Large intestine (tissue), 3 donors: ENCODE measurements at regions not wholly inside any gene's neighbourhood (a gene's known extent, or its start where the extent isn't known, plus 50 kb on each side); places are given as distances from the start of the nearest gene placed in this dataset.

ENCODE experiments used
- DNase-seq, 2 donors: peaks; one replicate each; pipeline versions ENCODE4 v3.0.0 to v3.0.0-alpha.2; 2013
- H3K27ac ChIP-seq: one replicate; pipeline ENCODE4 v1.5.1; 2013; ENCODE audit warnings: low read length
- H3K27me3 ChIP-seq: 2 replicates; pipeline ENCODE4 v1.6.1; 2013; ENCODE audit warnings: low read length; ENCODE audit not compliant: control insufficient read depth, insufficient read depth
- H3K36me3 ChIP-seq: 2 replicates; pipeline ENCODE4 v1.6.1; 2013; ENCODE audit warnings: low read length; ENCODE audit not compliant: control insufficient read depth, insufficient read depth
- H3K4me1 ChIP-seq: one replicate; pipeline ENCODE4 v1.6.1; 2013; ENCODE audit warnings: low read length; ENCODE audit not compliant: control insufficient read depth, insufficient read depth
- H3K4me3 ChIP-seq: one replicate; pipeline ENCODE4 v1.5.1; 2013; ENCODE audit warnings: low read length
- H3K9me3 ChIP-seq: one replicate; pipeline ENCODE4 v1.6.1; 2013; ENCODE audit warnings: mild to moderate bottlenecking, low read depth, low read length, moderate library complexity; ENCODE audit not compliant: control insufficient read depth
- WGBS: methylation state at CpG from one replicate; pipeline ENCODE4 v1.1.5; 2013; ENCODE audit warnings: low lambda C conversion rate; ENCODE audit not compliant: insufficient coverage; 5-methylcytosine and 5-hydroxymethylcytosine counted together

DNA sequence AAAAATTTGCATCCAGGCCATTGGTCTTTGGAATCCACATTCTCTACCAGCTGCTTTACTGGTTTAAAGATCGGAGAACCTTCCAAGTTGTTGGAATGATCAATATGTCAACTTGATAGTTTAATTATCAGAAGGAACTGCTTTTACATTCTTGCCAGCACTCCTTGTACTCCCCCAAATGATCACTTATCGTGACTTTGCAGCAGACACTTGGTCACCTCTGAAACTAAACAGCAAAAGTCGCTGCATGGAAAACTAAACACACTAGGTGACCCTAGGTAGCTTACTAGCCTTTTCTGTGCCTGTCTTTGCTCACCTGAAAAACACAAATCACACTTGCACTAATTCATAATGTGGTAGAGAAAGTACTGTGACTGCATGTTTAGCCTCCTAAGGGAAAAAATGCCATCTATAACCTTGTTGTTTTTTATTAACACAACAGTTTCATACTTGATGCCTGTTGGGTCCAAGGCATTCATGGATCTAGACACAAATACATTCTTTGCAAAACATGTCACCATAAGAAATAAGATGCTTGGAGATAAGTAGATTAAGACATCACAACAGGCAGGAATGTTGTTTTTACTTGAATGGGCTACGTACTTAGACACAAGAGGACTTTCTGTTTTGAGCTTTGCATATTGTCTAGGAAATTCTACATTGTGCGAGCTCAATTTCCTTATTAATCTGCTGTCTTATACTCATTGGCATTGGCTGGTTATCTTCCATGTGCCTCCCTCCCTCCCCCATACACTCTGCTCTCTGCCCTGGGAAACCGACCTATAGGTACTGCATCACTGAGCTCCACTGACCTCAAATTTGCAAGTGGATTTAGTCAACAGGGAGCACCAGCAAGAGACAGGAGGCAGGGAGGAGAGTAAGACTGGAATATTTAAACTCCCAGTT lies 219.1 kb upstream of the STK17B start:
- no peaks in the 10 kb centered on the region for H3K27me3 ChIP-seq
- 100% methylated on average over 1 of the region's 6 CpGs for WGBS
- no peak overlapping the region for H3K4me3 ChIP-seq

DNA sequence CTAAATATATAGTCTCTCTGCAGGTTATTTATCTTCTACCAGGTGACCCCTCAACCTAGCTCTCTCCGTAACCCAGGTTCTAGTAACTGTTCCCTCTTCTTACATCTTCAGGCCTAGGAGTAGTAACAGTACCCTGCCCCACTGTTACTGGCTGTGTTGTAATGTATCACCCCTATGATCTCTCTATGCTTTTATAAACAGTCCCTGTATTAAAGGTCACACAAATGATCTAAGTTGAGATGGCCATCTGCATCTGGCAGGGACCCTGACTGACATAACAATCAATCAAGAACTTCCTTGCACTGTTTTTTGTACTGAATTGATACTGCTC lies 219.7 kb upstream of the STK17B start:
- whole genome bisulfite sequencing, result no CpG with 5 or more reads among the region's 1 CpG
- Histone ChIP-seq H3K36me3 (no peaks in the 10 kb centered on the region), H3K27me3 (no peaks in the 10 kb centered on the region), H3K27ac (no peak overlapping the region), H3K4me3 (no peak overlapping the region), H3K4me1 (no peaks in the 10 kb centered on the region), H3K9me3 (no peaks in the 10 kb centered on the region)
- DNase-seq, result no peak

More for the DNA sequence above, 219.1 kb upstream of the STK17B start:
- H3K4me1 ChIP-seq, result no peaks in the 10 kb centered on the region
- no peaks in the 10 kb centered on the region for H3K9me3 ChIP-seq
- H3K27ac ChIP-seq, result no peak overlapping the region
- no peak for DNase-seq
- no peaks in the 10 kb centered on the region for H3K36me3 ChIP-seq

DNA sequence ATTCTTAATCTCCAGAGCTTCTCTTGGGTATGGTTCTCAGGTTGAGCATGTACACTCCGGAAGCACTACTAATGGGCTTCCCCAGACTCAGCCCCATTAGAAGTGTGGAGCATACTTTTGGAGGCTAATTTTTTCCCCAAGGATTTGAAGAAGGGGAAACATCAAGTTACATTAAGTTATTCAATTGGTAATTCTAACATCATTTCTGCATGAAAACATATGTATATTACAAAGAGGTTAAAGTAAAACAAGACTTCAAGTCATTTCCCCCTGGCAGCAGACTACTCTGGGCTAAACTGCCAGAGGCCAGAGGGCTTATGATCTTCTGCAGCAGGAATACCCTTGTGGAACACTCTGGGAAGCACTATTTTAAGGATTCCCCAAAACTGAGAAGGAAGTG lies 227.7 kb upstream of the STK17B start:
- H3K4me1 ChIP-seq, result no peaks in the 10 kb centered on the region
- no peak overlapping the region for H3K27ac ChIP-seq
- no peaks in the 10 kb centered on the region for H3K9me3 ChIP-seq
- no peaks in the 10 kb centered on the region for H3K27me3 ChIP-seq
- WGBS, result no CpG with 5 or more reads among the region's 1 CpG
- no peak overlapping the region for H3K4me3 ChIP-seq
- no peak for DNase-seq
- H3K36me3 ChIP-seq, result no peaks in the 10 kb centered on the region

DNA sequence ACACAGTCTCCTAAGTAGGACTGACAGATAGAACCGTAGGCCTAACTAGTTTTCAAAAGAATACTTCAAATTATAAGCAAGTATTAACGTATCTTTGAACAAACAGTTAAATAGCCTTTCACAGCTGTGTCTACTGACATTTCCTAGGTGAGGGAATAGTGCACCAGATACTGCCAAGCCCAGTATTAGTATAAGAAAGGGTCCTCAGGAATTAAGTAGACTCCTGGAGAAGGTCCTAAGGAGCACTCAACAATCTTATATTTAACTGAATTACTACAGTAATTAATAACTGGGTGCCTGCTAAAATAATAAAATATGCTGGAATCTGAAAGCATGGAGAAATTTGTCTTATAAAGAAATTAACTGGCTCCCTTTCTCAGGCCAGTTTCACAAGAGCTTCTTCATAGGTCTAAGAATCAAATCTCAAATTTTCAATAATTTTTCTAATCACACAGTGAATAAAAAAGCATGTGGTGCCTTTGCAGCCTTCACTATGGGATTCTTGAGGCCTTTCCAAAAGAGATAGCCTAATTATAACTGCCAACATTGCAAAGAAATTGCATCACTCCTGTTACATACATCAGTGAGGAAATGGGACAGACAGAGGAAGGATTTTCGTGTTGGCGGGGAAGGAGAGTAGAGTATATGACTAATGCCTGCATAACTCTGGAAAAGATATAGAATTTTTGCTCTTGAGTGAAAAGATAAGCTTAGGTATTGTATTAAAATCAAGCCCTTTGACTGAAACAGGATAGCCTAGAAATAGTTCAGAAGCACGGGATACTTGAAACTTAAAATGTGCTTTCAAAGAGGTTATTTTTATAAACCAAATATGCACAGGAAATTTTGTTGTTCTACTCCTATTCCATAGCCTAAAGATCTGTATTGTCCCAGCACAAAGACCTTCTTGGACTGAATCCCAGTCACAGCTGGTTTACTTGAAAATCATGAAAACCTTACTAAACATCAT lies 228.6 kb upstream of the STK17B start:
- Histone ChIP-seq H3K4me3 (no peak overlapping the region), H3K9me3 (no peaks in the 10 kb centered on the region), H3K27ac (no peak overlapping the region), H3K4me1 (no peaks in the 10 kb centered on the region), H3K27me3 (no peaks in the 10 kb centered on the region), H3K36me3 (no peaks in the 10 kb centered on the region)
- no peak for DNase-seq
- WGBS, result 53% methylated on average over 2 of the region's 5 CpGs

DNA sequence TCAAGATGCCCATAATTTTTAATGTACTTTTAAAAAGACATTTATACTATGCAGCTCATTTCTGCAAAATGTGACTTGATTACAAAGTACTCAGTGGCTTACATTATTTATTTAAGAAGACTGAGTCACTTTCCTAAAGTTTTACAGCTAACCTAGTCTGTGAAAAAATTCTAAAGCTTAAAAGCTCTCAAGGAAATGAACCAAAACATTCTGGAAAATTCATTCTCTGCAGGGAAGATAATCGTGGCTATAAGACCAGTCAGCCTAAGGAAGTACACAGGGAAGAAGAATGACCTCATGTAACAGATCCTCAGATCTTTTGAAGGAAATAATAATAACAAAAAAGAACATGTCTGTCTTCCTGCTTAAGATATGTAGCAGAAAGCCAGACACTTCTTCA lies 232.1 kb upstream of the STK17B start:
- 57% methylated on average over 1 of the region's 1 CpG for WGBS
- Histone ChIP-seq H3K4me3 (no peak overlapping the region), H3K9me3 (no peaks in the 10 kb centered on the region), H3K4me1 (no peaks in the 10 kb centered on the region), H3K27ac (no peak overlapping the region), H3K27me3 (no peaks in the 10 kb centered on the region), H3K36me3 (no peaks in the 10 kb centered on the region)
- DNase-seq, result no peak

DNA sequence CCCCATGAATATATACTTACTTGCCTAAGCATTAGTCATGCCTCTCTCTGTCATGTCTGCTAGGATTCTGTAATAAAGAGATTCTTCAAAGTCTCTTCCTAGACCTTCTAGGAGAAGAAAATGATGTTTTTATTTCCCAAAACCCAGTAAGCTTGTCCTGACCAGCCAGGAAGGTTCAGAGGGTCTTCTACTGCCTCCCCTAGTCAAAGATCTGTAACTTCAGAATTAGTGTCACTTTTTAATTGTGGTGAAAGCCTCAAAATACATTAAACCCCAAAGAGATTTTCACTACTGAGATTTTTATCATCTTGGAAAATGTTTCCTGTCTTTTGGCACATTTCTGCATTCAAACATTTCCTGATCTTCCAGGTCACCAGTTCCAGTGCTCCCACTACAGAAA lies 232.9 kb upstream of the STK17B start:
- DNase-seq, result no peak
- Histone ChIP-seq H3K36me3 (no peaks in the 10 kb centered on the region), H3K9me3 (no peaks in the 10 kb centered on the region), H3K4me3 (no peak overlapping the region), H3K27ac (no peak overlapping the region), H3K27me3 (no peaks in the 10 kb centered on the region), H3K4me1 (no peaks in the 10 kb centered on the region)

DNA sequence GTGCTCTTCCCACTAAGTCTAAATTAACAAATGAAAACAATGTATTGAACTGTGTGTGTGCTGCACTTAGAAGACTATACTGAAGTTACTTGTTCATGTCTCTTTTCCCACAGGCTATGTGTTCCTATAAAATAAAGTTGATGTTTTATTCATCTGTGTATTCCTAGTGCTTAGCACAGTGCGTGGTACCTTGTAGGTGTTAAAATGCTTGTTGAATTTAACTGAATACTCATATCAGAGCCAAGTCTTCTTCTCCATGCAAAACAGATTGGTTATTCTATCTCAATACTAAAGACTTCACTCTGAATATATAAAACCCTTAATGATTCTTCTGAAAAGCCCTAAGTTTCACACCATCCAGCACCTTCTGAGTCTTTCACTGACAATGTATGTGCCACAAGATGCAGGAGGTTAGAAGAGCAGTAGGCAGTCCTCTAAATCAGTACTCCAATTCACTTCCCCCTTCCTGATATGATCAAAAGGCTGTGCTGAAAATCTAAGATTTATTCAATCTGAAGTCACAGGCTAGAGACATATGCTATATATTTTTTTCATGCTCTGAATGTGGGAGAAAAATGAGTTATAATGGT lies 231.7 kb upstream of the CCDC150 start:
- H3K36me3 ChIP-seq, result no peaks in the 10 kb centered on the region
- H3K4me1 ChIP-seq, result no peaks in the 10 kb centered on the region
- H3K9me3 ChIP-seq, result no peaks in the 10 kb centered on the region
- WGBS, result no CpG with 5 or more reads among the region's 1 CpG
- no peak overlapping the region for H3K27ac ChIP-seq
- no peak for DNase-seq
- no peaks in the 10 kb centered on the region for H3K27me3 ChIP-seq
- no peak overlapping the region for H3K4me3 ChIP-seq

DNA sequence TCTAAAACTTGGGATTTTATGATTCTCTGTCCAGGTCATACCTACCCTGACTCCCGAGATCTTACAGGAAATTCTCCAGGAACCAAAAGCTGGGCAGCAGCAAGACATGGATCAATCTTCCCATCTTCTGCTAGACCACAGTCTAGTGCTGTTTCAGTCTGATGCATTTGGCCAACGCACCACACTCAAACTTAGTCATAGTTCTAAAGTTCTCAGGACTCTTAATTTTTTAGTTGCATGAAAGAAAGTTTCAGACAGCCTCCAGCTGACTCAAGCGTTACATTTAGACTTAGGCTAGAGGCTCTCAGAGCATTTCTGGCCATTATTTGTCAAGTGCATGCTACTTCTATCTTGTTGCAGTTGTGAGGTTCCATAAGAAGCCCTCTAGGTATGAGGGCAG lies 230.1 kb upstream of the CCDC150 start:
- H3K9me3 ChIP-seq, result no peaks in the 10 kb centered on the region
- no peaks in the 10 kb centered on the region for H3K36me3 ChIP-seq
- H3K27ac ChIP-seq, result no peak overlapping the region
- H3K4me1 ChIP-seq, result no peaks in the 10 kb centered on the region
- no peaks in the 10 kb centered on the region for H3K27me3 ChIP-seq
- no peak for DNase-seq
- H3K4me3 ChIP-seq, result no peak overlapping the region
- WGBS, result no CpG with 5 or more reads among the region's 3 CpGs

DNA sequence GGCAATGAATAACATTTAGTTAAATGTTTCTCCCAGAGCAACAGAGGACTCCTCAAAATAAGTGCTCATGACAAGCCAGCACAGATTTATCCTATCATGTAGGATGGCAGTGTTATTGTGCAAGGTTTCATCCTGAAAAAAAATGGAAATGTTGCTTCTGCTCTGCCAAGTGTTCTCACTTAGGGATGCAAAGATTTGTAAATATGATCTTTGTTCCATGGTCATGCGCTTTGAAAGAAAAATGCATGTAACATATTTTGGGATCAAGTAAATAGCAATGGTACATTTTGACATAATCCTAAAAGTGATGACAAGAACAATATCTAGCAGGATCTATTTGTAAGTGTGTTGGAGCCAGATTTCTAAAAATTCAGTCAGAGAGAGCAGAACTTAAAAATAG lies 229.5 kb upstream of the CCDC150 start:
- WGBS, result 83% methylated on average over 1 of the region's 1 CpG
- no peaks in the 10 kb centered on the region for H3K36me3 ChIP-seq
- no peak for DNase-seq
- no peaks in the 10 kb centered on the region for H3K9me3 ChIP-seq
- no peak overlapping the region for H3K4me3 ChIP-seq
- no peaks in the 10 kb centered on the region for H3K4me1 ChIP-seq
- no peaks in the 10 kb centered on the region for H3K27me3 ChIP-seq
- no peak overlapping the region for H3K27ac ChIP-seq

DNA sequence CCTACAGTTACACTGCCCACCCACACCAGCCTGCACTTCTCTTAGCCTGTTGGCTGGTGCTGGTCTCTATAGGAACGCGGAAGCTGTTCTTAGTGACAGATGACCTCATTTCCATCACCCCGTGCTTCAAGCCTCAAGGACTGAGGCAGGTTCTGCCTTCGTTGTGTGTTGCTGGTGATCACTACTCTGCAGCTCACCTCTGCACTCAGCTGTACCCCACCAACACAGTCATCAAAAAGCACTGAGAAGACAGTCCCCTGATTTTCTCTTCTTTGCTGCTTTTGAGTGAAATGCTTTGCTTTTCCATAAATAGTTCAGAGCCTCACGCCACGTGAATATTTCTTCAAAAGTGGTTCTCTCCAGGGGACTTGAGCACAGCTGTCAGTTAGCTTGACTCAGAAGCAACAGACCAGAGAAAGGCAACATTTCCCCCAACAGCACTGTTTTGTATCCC lies 225.7 kb upstream of the CCDC150 start:
- Histone ChIP-seq H3K36me3 (no peaks in the 10 kb centered on the region), H3K27ac (no peak overlapping the region), H3K4me3 (no peak overlapping the region), H3K27me3 (no peaks in the 10 kb centered on the region), H3K9me3 (no peaks in the 10 kb centered on the region), H3K4me1 (no peaks in the 10 kb centered on the region)
- DNase-seq, result no peak
- WGBS, result no CpG with 5 or more reads among the region's 6 CpGs
